HepG2 (cell line): ENCODE measurements at regions not wholly inside any gene's neighbourhood (a gene's known extent, or its start where the extent isn't known, plus 50 kb on each side); places are given as distances from the start of the nearest gene placed in this dataset.

ENCODE experiments used
- ATAC-seq: fragments of 200-7000 bp; cut with Tn5 transposase; 3 replicates; pipeline ENCODE4 v1.9.1; 2020; ENCODE audit warnings: mild to moderate bottlenecking, moderate library complexity
- BruUV-seq: library from RNA; stranded (reverse); fragments of 400-500 nt; replicated peaks from 2 replicates; lab custom pipeline; 2021; lab: Mats Ljungman, UMichigan
- CTCF ChIA-PET: fragments of 300-600 bp; formaldehyde crosslinking; extraction: SDS; loops from one replicate; lab custom pipeline; 2021; ENCODE audit warnings: low total read pairs, inconsistent platforms, low intra/inter-chr PET ratio; lab: Yijun Ruan, JAX
- POLR2A ChIA-PET: fragments of 350-600 bp; sonication (Branson Sonifier 250); formaldehyde crosslinking; loops from one replicate; lab custom pipeline; 2020; ENCODE audit warnings: antibody characterized with exemption, inconsistent platforms; lab: Yijun Ruan, JAX
- DNase-seq: peaks from one replicate; pipeline ENCODE4 v3.0.0-alpha.2; 2015; ENCODE audit warnings: low spot score
- FAIRE-seq: peaks from 3 replicates; lab custom pipeline; 2011; peaks lifted over from hg19 to GRCh38; lab: Jason Lieb, UNC
- H2AFZ ChIP-seq: one replicate; pipeline ENCODE4 v1.6.1; 2011; ENCODE audit warnings: low read length, inconsistent platforms
- H3K27ac ChIP-seq: fragments of 300-600 bp; 3 replicates; pipeline ENCODE4 v1.8.0; 2011; ENCODE audit warnings: mixed run types, mild to moderate bottlenecking, mixed read lengths, low read length, inconsistent platforms; ENCODE audit not compliant: insufficient read depth; ENCODE audit errors: extremely low read length
- H3K27me3 ChIP-seq, 2 experiments: fragments of 200-600 bp in 1 of 2; 2 replicates in 1 of 2; 3 replicates in 1 of 2; pipeline versions ENCODE4 v1.6.0 to v1.8.0; 2011; ENCODE audit warnings: low read length in 2 of 2, mild to moderate bottlenecking in 2 of 2, moderate library complexity in 2 of 2, inconsistent platforms in 1 of 2; ENCODE audit not compliant: insufficient read depth in 2 of 2, control insufficient read depth in 1 of 2
- H3K36me3 ChIP-seq, 2 experiments: fragments of 200-600 bp in 1 of 2; replicated peaks in 1 of 2; 2 replicates in 1 of 2; 3 replicates in 1 of 2; pipeline versions ENCODE4 v1.5.1 to v1.8.0; 2011; ENCODE audit warnings: low read length in 2 of 2, inconsistent platforms in 1 of 2; ENCODE audit not compliant: insufficient read depth in 2 of 2, control insufficient read depth in 1 of 2
- H3K4me1 ChIP-seq: 2 replicates; pipeline ENCODE4 v1.5.1; 2012; ENCODE audit warnings: low read length, inconsistent platforms; ENCODE audit not compliant: insufficient read depth
- H3K4me2 ChIP-seq: 2 replicates; pipeline ENCODE4 v1.6.0; 2011; ENCODE audit warnings: low read depth, low read length, inconsistent platforms
- H3K4me3 ChIP-seq, 3 experiments: fragments of 200-600 bp in 1 of 3; sonication (generic), shearing (Covaris generic) in 1 of 3; replicated peaks in 1 of 3; 2 replicates each; pipeline ENCODE4 v1.5.1; 2011 to 2016; ENCODE audit warnings: low read length in 3 of 3, inconsistent platforms in 2 of 3, low read depth in 2 of 3, mild to moderate bottlenecking in 2 of 3, control low read depth in 1 of 3, mixed read lengths in 1 of 3; ENCODE audit not compliant: insufficient read depth in 1 of 3
- H3K79me2 ChIP-seq: one replicate; pipeline ENCODE4 v1.6.1; 2011; ENCODE audit warnings: low read length, inconsistent platforms; ENCODE audit not compliant: insufficient read depth
- H3K9ac ChIP-seq: 2 replicates; pipeline ENCODE4 v1.6.0; 2011; ENCODE audit warnings: mild to moderate bottlenecking, low read depth, low read length, inconsistent platforms; ENCODE audit not compliant: insufficient read depth
- H3K9me3 ChIP-seq: 2 replicates; pipeline ENCODE4 v1.5.1; 2012; ENCODE audit warnings: mild to moderate bottlenecking, low read length
- H4K20me1 ChIP-seq: 2 replicates; pipeline ENCODE4 v1.6.0; 2011; ENCODE audit warnings: inconsistent platforms, mild to moderate bottlenecking, low read length, moderate library complexity; ENCODE audit not compliant: insufficient read depth
- ERF ChIP-seq: IDR thresholded peaks from 2 replicates; pipeline ENCODE4 v1.6.1; 2018; ENCODE audit warnings: missing biosample characterization, missing genetic modification reagents
- GATA4 ChIP-seq: sonication (generic); IDR thresholded peaks from 2 replicates; pipeline ENCODE4 v1.6.1; 2016; ENCODE audit warnings: antibody characterized with exemption, low read depth, borderline replicate concordance
- KDM4B ChIP-seq: sonication (generic); formaldehyde crosslinking; IDR thresholded peaks from 2 replicates; pipeline ENCODE4 v1.4.0; 2020; ENCODE audit warnings: missing genetic modification reagents
- MAFK ChIP-seq, 2 experiments: IDR thresholded peaks in 1 of 2; conservative IDR thresholded peaks in 1 of 2; 2 replicates each; pipeline ENCODE4 v1.6.1; 2011; ENCODE audit warnings: improper control_type of control experiment in 2 of 2, low read length in 2 of 2
- MIER2 ChIP-seq: IDR thresholded peaks from 2 replicates; pipeline ENCODE4 v1.6.1; 2016; ENCODE audit warnings: missing biosample characterization, missing genetic modification reagents
- ONECUT2 ChIP-seq: sonication (generic); formaldehyde crosslinking; IDR thresholded peaks from 2 replicates; pipeline ENCODE4 v1.4.0; 2020; ENCODE audit warnings: missing genetic modification reagents
- REXO4 ChIP-seq: sonication (generic); formaldehyde crosslinking; IDR thresholded peaks from 2 replicates; pipeline ENCODE4 v1.8.0; 2022; ENCODE audit warnings: missing genetic modification reagents, mild to moderate bottlenecking, borderline replicate concordance
- SIX1 ChIP-seq: sonication (generic); formaldehyde crosslinking; IDR thresholded peaks from 2 replicates; pipeline ENCODE4 v1.4.0; 2020; ENCODE audit warnings: missing genetic modification reagents, borderline replicate concordance
- TOE1 ChIP-seq: sonication (generic); formaldehyde crosslinking; IDR thresholded peaks from 2 replicates; pipeline ENCODE4 v1.4.0; 2020; ENCODE audit warnings: mild to moderate bottlenecking, missing genetic modification reagents
- ZBTB10 ChIP-seq: sonication (generic); formaldehyde crosslinking; IDR thresholded peaks from 2 replicates; pipeline ENCODE4 v1.4.0; 2020; ENCODE audit warnings: missing genetic modification reagents, borderline replicate concordance
- ZBTB43 ChIP-seq: sonication (generic); formaldehyde crosslinking; conservative IDR thresholded peaks from 2 replicates; pipeline ENCODE4 v1.4.0; 2020; ENCODE audit warnings: missing genetic modification reagents
- ZHX1 ChIP-seq: sonication (generic); formaldehyde crosslinking; IDR thresholded peaks from 2 replicates; pipeline ENCODE4 v1.8.1; 2022; ENCODE audit warnings: low read depth, mild to moderate bottlenecking, missing genetic modification reagents
- ZNF350 ChIP-seq: sonication (generic); formaldehyde crosslinking; IDR thresholded peaks from 2 replicates; pipeline ENCODE4 v1.4.0; 2020; ENCODE audit warnings: mild to moderate bottlenecking, low read depth, missing genetic modification reagents, borderline replicate concordance
- ZNF530 ChIP-seq: sonication (generic); formaldehyde crosslinking; IDR thresholded peaks from 2 replicates; pipeline ENCODE4 v1.5.0; 2020; ENCODE audit warnings: low read depth, mild to moderate bottlenecking, missing genetic modification reagents
- ZNF883 ChIP-seq: sonication (generic); formaldehyde crosslinking; IDR thresholded peaks from 2 replicates; pipeline ENCODE4 v1.5.1; 2020; ENCODE audit warnings: mild to moderate bottlenecking, missing genetic modification reagents; ENCODE audit errors: not compliant biosample characterization
- WGBS: methylation state at CpG from one replicate; pipeline ENCODE4 v1.1.6; 2017; ENCODE audit warnings: low lambda C conversion rate; 5-methylcytosine and 5-hydroxymethylcytosine counted together
- in situ Hi-C: cut with HindIII; loops from 2 replicates; pipeline ENCODE4 v1.10.0; 2017; ENCODE audit warnings: low pct_unique_long_range_greater_than_20kb; ENCODE audit not compliant: extremely low pct_ligation_motif_present
- intact Hi-C: fragments of 100-400 bp; cut with micrococcal nuclease; formaldehyde crosslinking; loops from one replicate; pipeline ENCODE4 v1.10.0; 2022; ENCODE audit not compliant: unreplicated experiment

- WGBS = 0% methylated on average over 1 of the region's 1 CpG
- no peak for FAIRE-seq
These were observed 2023.0 kb upstream of the CDH9 start for GRCh38 chr5:29061381-29061780.

More at GRCh38 chr5:29061381-29061780, 2023.0 kb upstream of the CDH9 start:
- in situ Hi-C loops = no loop called here
- no peak for DNase-seq
- Histone ChIP-seq H3K27ac (no peak overlapping the region), H2AFZ (no peak overlapping the region), H3K79me2 (no peaks in the 10 kb centered on the region), H3K4me2 (no peak overlapping the region), H3K4me1 (no peaks in the 10 kb centered on the region), H3K27me3 (no peaks in the 10 kb centered on the region), H3K36me3 (no peaks in the 10 kb centered on the region), H4K20me1 (no peaks in the 10 kb centered on the region), H3K9me3 (no peaks in the 10 kb centered on the region), H3K4me3 (no peak overlapping the region), H3K9ac (no peak overlapping the region)
- intact Hi-C loops = no loop called here
- CTCF ChIA-PET = no interaction called here
- no peak for ATAC-seq
- POLR2A ChIA-PET = no interaction called here
- TF ChIP-seq ZBTB10 (no peak), MAFK (conservative IDR thresholded peaks at IDR 0.05 in 1 of 2, IDR thresholded peaks at IDR 0.05 in 1 of 2; ENCODE audit: low read length in 2 of 2) (no peak), ONECUT2 (CRISPR knock-in tag) (no peak), ZNF883 (CRISPR knock-in tag) (no peak), SIX1 (CRISPR knock-in tag) (no peak), KDM4B (CRISPR knock-in tag) (no peak), ZNF530 (CRISPR knock-in tag) (no peak), TOE1 (no peak), ERF (no peak), GATA4 (no peak), ZHX1 (no peak), ZBTB43 (no peak), REXO4 (no peak), ZNF350 (CRISPR knock-in tag) (no peak), MIER2 (CRISPR knock-in tag) (no peak)
- no TSS peak for BruUV-seq
